ENCODE measurements at regions not wholly inside any gene's neighbourhood (a gene's known extent, or its start where the extent isn't known, plus 50 kb on each side); places are given as distances from the start of the nearest gene placed in this dataset.
"Not testable (repeated sequence)": the region's sequence is repeated elsewhere in the genome, so short reads cannot be mapped to it uniquely, and the experiment has no call there.

- not testable (repeated sequence) for DNase-seq (ENCODE audit: low spot score)
These were observed 77.5 kb downstream of the SNX5 start for GRCh38 chr20:17891131-17891530.

- DNase-seq (ENCODE audit: low spot score) = no peak
These were observed 78.3 kb downstream of the SNX5 start for GRCh38 chr20:17890330-17890729.

- DNase-seq (ENCODE audit: low spot score) = no peak
These were observed 79.4 kb downstream of the SNX5 start for GRCh38 chr20:17889226-17889625.

GRCh38 chr20:17888044-17888443 lies 80.5 kb downstream of the SNX5 start:
- no peak for DNase-seq (ENCODE audit: low spot score)

- no peak for DNase-seq (ENCODE audit: low spot score)
These were observed 81.1 kb downstream of the SNX5 start for GRCh38 chr20:17887331-17888030.

- no peak for DNase-seq (ENCODE audit: low spot score)
These were observed 83.0 kb downstream of the SNX5 start for GRCh38 chr20:17885544-17885943.

- DNase-seq (ENCODE audit: low spot score) = no peak
These were observed 83.5 kb downstream of the SNX5 start for GRCh38 chr20:17885076-17885475.

- no peak for DNase-seq (ENCODE audit: low spot score)
These were observed 84.1 kb downstream of the SNX5 start for GRCh38 chr20:17884307-17885003.

GRCh38 chr20:17883592-17884306 lies 84.8 kb downstream of the SNX5 start:
- DNase-seq (ENCODE audit: low spot score) = no peak

GRCh38 chr20:17882834-17883591 lies 85.6 kb downstream of the SNX5 start:
- no peak for DNase-seq (ENCODE audit: low spot score)

GRCh38 chr20:17882065-17882833 lies 86.3 kb downstream of the SNX5 start:
- peak; percentile 38 for DNase-seq (ENCODE audit: low spot score)

- DNase-seq (ENCODE audit: low spot score) = no peak
These were observed 86.9 kb downstream of the SNX5 start for GRCh38 chr20:17881741-17882064.

- DNase-seq (ENCODE audit: low spot score) = no peak
These were observed 89.5 kb downstream of the SNX5 start for GRCh38 chr20:17878912-17879602.

GRCh38 chr20:17878069-17878911 lies 90.3 kb downstream of the SNX5 start:
- no peak for DNase-seq (ENCODE audit: low spot score)

- DNase-seq (ENCODE audit: low spot score) = no peak
These were observed 92.6 kb downstream of the SNX5 start for GRCh38 chr20:17875981-17876385.

- peak; percentile 27 for DNase-seq (ENCODE audit: low spot score)
These were observed 93.3 kb downstream of the SNX5 start for GRCh38 chr20:17875106-17875980.

- no peak for DNase-seq (ENCODE audit: low spot score)
These were observed 94.1 kb downstream of the SNX5 start for GRCh38 chr20:17874271-17875105.

Data from putamen (tissue), 1 donor.